Suprapubic skin (tissue), 4 donors: ENCODE measurements at regions not wholly inside any gene's neighbourhood (a gene's known extent, or its start where the extent isn't known, plus 50 kb on each side); places are given as distances from the start of the nearest gene placed in this dataset.

Source experiments
- DNase-seq, 2 donors: peaks; one replicate each; pipeline ENCODE4 v3.0.0-alpha.2; 2019; ENCODE audit warnings: low spot score in 2 of 2
- H3K27ac ChIP-seq: fragments of 200-600 bp; sonication (generic); one replicate; pipeline ENCODE4 v1.5.1; 2019
- H3K27me3 ChIP-seq: fragments of 200-600 bp; sonication (generic); one replicate; pipeline ENCODE4 v1.5.1; 2019
- H3K36me3 ChIP-seq: fragments of 200-600 bp; sonication (generic); one replicate; pipeline ENCODE4 v1.5.1; 2019
- H3K4me1 ChIP-seq: fragments of 200-600 bp; sonication (generic); one replicate; pipeline ENCODE4 v1.5.1; 2019
- H3K4me3 ChIP-seq: fragments of 200-600 bp; sonication (generic); one replicate; pipeline ENCODE4 v1.5.1; 2019; ENCODE audit warnings: mild to moderate bottlenecking
- H3K9me3 ChIP-seq: fragments of 200-600 bp; sonication (generic); one replicate; pipeline ENCODE4 v1.5.1; 2019
- CTCF ChIP-seq, 2 donors: fragments of 200-600 bp in 1 of 2; fragments of 450-650 bp in 1 of 2; sonication (generic) in 1 of 2; IDR thresholded peaks; one replicate each; pipeline ENCODE4 v1.5.1; 2016 to 2019; ENCODE audit warnings: antibody characterized with exemption in 2 of 2, mild to moderate bottlenecking in 1 of 2, moderate library complexity in 1 of 2
- EP300 ChIP-seq: sonication (generic); formaldehyde crosslinking; IDR thresholded peaks from one replicate; pipeline ENCODE4 v1.6.1; 2017; ENCODE audit warnings: antibody characterized with exemption
- POLR2A ChIP-seq, 2 donors: fragments of 450-650 bp; IDR thresholded peaks; one replicate each; pipeline ENCODE4 v1.6.1; 2017; ENCODE audit warnings: antibody characterized with exemption in 2 of 2, mild to moderate bottlenecking in 2 of 2, moderate library complexity in 2 of 2
- POLR2AphosphoS5 ChIP-seq, 3 donors: sonication (generic); formaldehyde crosslinking; IDR thresholded peaks; one replicate each; pipeline ENCODE4 v1.6.1; 2017; ENCODE audit warnings: antibody characterized with exemption in 3 of 3
- WGBS: methylation state at CpG from one replicate; pipeline ENCODE4 v1.1.5; 2018; 5-methylcytosine and 5-hydroxymethylcytosine counted together

- Histone ChIP-seq H3K27me3 (no peaks in the 10 kb centered on the region), H3K9me3 (no peaks in the 10 kb centered on the region), H3K4me1 (peaks cover 28% of the 10 kb centered on the region), H3K36me3 (no peaks in the 10 kb centered on the region), H3K27ac (peak overlapping the region; percentile 51), H3K4me3 (no peak overlapping the region)
- TF ChIP-seq POLR2AphosphoS5 (IDR thresholded peaks at IDR 0.05) (no peak), CTCF (IDR thresholded peaks at IDR 0.05) (no peak), POLR2A (IDR thresholded peaks at IDR 0.05) (no peak)
- DNase-seq, result no peak
- 90% methylated on average over 8 of the region's 8 CpGs for whole genome bisulfite sequencing
Observed at GRCh38 chr1:94708811-94709210, 111.3 kb upstream of the SLC44A3 start.

GRCh38 chr1:94708299-94708685, 111.9 kb upstream of the SLC44A3 start:
- H3K9me3 ChIP-seq, result no peaks in the 10 kb centered on the region
- no peaks in the 10 kb centered on the region for H3K36me3 ChIP-seq
- no peak for TF ChIP-seq POLR2A (IDR thresholded peaks at IDR 0.05)
- no peak for TF ChIP-seq POLR2AphosphoS5 (IDR thresholded peaks at IDR 0.05)
- TF ChIP-seq CTCF (IDR thresholded peaks at IDR 0.05), result no peak
- TF ChIP-seq EP300, result no peak
- no peak for DNase-seq
- peak overlapping the region; percentile 51 for H3K27ac ChIP-seq
- H3K4me3 ChIP-seq, result no peak overlapping the region
- 90% methylated on average over 2 of the region's 2 CpGs for WGBS
- no peaks in the 10 kb centered on the region for H3K27me3 ChIP-seq
- H3K4me1 ChIP-seq, result peaks cover 24% of the 10 kb centered on the region

- Histone ChIP-seq H3K27ac (peak overlapping the region; percentile 48), H3K4me1 (peaks cover 24% of the 10 kb centered on the region), H3K9me3 (no peaks in the 10 kb centered on the region), H3K4me3 (no peak overlapping the region), H3K27me3 (no peaks in the 10 kb centered on the region), H3K36me3 (no peaks in the 10 kb centered on the region)
- no peak for TF ChIP-seq CTCF (IDR thresholded peaks at IDR 0.05)
- TF ChIP-seq EP300, result no peak
- TF ChIP-seq POLR2A (IDR thresholded peaks at IDR 0.05), result no peak
- no peak for TF ChIP-seq POLR2AphosphoS5 (IDR thresholded peaks at IDR 0.05)
- WGBS, result 66% methylated on average over 13 of the region's 13 CpGs
- DNase-seq, result no peak
Observed at GRCh38 chr1:94707321-94708298, 112.5 kb upstream of the SLC44A3 start.

- peak overlapping the region; percentile 80 for H3K27ac ChIP-seq
- no peak overlapping the region for H3K4me3 ChIP-seq
- H3K27me3 ChIP-seq, result no peaks in the 10 kb centered on the region
- no peaks in the 10 kb centered on the region for H3K36me3 ChIP-seq
- H3K4me1 ChIP-seq, result peaks cover 7% of the 10 kb centered on the region
- WGBS, result 29% methylated on average over 1 of the region's 1 CpG
- TF ChIP-seq EP300 (no peak), POLR2AphosphoS5 (IDR thresholded peaks at IDR 0.05) (peak in 2 of 3 donors; percentile 68 to 89)
- DNase-seq, result no peak
- H3K9me3 ChIP-seq, result no peaks in the 10 kb centered on the region
Observed at GRCh38 chr1:94702442-94702815, 117.7 kb upstream of the SLC44A3 start.

GRCh38 chr1:94701796-94702441, 118.2 kb upstream of the SLC44A3 start:
- Histone ChIP-seq H3K9me3 (no peaks in the 10 kb centered on the region), H3K27ac (peak overlapping the region; percentile 80), H3K27me3 (no peaks in the 10 kb centered on the region), H3K36me3 (no peaks in the 10 kb centered on the region), H3K4me1 (peaks cover 6% of the 10 kb centered on the region), H3K4me3 (no peak overlapping the region)
- no peak for DNase-seq
- WGBS, result 80% methylated on average over 2 of the region's 2 CpGs
- no peak for TF ChIP-seq POLR2A (IDR thresholded peaks at IDR 0.05)
- no peak for TF ChIP-seq POLR2AphosphoS5 (IDR thresholded peaks at IDR 0.05)
- TF ChIP-seq CTCF (IDR thresholded peaks at IDR 0.05), result no peak
- TF ChIP-seq EP300, result no peak
